ENCODE measurements at regions not wholly inside any gene's neighbourhood (a gene's known extent, or its start where the extent isn't known, plus 50 kb on each side); places are given as distances from the start of the nearest gene placed in this dataset.

DNA sequence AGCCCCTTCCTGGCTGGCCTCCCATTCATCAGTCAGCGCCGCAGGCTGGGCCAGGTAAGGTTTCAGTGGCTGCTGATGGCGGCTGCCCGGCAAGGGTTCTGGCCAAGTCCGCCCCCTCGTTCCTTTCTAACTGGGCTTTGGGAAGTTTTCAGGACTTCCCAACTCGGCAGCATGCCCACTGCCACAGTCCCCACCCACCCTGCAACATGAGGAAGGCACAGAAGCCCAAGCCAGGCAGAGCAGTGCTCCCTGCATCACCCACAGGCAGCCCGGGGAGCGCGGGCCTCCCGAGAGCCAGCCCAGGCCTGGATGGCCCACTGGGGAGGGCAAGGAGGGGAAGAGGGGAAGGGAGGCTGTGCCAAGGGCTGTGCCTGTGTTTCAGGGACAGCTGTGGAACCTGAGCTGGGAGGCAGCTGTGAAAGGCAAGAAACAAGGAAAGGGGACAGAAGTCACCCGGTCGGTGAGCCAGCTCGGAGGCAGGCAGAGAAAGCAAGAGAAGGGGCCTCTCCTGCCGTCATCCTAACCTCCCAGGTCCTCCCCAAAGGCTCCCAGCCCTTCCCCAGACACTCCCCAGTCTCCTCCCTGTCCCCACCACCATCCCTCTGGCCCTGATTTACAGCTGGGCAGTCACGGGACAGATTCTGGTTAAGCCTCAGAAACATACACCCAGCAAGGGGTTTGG is 73.9 kb downstream of the CPN2 start:
- TF ChIP-seq, protein P1, sequence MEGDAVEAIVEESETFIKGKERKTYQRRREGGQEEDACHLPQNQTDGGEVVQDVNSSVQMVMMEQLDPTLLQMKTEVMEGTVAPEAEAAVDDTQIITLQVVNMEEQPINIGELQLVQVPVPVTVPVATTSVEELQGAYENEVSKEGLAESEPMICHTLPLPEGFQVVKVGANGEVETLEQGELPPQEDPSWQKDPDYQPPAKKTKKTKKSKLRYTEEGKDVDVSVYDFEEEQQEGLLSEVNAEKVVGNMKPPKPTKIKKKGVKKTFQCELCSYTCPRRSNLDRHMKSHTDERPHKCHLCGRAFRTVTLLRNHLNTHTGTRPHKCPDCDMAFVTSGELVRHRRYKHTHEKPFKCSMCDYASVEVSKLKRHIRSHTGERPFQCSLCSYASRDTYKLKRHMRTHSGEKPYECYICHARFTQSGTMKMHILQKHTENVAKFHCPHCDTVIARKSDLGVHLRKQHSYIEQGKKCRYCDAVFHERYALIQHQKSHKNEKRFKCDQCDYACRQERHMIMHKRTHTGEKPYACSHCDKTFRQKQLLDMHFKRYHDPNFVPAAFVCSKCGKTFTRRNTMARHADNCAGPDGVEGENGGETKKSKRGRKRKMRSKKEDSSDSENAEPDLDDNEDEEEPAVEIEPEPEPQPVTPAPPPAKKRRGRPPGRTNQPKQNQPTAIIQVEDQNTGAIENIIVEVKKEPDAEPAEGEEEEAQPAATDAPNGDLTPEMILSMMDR (conservative IDR thresholded peaks at IDR 0.05; ENCODE audit: low read depth, low read length): no peak
- no peak for TF ChIP-seq EZH2 (IDR thresholded peaks at IDR 0.05; ENCODE audit: borderline replicate concordance, low read depth, low read length, poor library complexity, severe bottlenecking)

Measured in A673 (cell line).